ENCODE measurements at regions not wholly inside any gene's neighbourhood (a gene's known extent, or its start where the extent isn't known, plus 50 kb on each side); places are given as distances from the start of the nearest gene placed in this dataset.

DNA sequence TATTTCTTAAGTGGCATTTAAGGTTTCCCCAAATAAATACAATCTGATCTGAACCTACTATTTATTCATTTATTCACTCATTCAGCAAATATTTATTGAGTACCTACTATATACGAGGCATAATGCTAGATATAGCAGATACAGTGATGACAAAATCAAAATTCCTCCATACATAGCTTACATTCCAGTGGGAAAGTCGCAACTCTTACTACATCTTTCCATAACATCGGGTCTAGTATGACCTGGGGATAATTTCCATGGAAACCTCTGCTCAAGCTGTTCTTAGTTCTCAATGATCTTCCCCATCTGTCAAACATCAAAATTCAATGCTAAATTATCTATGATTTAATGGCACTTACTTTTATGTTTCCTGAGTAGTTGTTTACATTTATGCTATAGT, 70.8 kb upstream of the PRKACB start:
- intact Hi-C loops (cut with DNase I) = loop anchor here (10.0 kb wide), 1 partner anchor 78 kb away; the partner anchor contains the start of gene TTLL7
- Histone ChIP-seq H3K27me3 (replicated peaks; ENCODE audit: insufficient read depth) (no peaks in the 10 kb centered on the region), H3K9me3 (no peaks in the 10 kb centered on the region), H3K4me1 (replicated peaks) (no peaks in the 10 kb centered on the region), H3K4me3 (no peak overlapping the region), H3K27ac (no peak overlapping the region), H3K36me3 (no peaks in the 10 kb centered on the region)
- WGBS = 80% methylated on average over 3 of the region's 3 CpGs
- TF ChIP-seq, protein P1, sequence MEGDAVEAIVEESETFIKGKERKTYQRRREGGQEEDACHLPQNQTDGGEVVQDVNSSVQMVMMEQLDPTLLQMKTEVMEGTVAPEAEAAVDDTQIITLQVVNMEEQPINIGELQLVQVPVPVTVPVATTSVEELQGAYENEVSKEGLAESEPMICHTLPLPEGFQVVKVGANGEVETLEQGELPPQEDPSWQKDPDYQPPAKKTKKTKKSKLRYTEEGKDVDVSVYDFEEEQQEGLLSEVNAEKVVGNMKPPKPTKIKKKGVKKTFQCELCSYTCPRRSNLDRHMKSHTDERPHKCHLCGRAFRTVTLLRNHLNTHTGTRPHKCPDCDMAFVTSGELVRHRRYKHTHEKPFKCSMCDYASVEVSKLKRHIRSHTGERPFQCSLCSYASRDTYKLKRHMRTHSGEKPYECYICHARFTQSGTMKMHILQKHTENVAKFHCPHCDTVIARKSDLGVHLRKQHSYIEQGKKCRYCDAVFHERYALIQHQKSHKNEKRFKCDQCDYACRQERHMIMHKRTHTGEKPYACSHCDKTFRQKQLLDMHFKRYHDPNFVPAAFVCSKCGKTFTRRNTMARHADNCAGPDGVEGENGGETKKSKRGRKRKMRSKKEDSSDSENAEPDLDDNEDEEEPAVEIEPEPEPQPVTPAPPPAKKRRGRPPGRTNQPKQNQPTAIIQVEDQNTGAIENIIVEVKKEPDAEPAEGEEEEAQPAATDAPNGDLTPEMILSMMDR (IDR thresholded peaks at IDR 0.05) = no peak
- TF ChIP-seq POLR2AphosphoS5 (IDR thresholded peaks at IDR 0.05) = no peak
- no peak for TF ChIP-seq POLR2A (IDR thresholded peaks at IDR 0.05)
- no peak for DNase-seq (ENCODE audit: low spot score)

DNA sequence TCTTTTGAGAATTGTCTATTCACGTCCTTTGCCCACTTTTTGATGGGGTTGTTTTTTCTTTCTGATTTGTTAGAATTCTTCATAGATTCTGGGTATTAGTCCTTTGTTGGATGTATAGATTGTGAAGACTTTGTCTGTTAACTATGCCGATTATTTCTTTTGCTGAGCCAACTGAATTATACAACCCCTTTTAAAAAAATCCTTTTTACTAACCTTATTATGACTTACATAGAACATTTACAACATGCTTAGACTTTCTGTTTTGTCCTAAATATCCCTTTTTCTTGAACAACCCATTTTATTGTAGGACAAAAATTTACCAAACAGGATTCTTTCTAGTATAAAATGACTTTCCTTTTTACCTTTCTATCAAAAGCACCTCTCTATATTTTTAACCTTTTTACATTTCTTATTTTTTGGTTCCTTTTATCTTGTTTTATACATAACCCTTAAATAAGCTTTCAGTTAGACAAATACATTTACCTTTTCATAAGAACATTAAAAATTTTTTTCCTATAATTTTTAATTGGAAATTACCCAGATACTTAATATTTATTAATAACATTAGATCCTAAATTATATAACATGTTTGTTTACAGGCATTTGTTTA, 70.4 kb upstream of the TTLL7 start:
- no peak overlapping the region for H3K4me3 ChIP-seq
- intact Hi-C loops (cut with DNase I) = no loop called here
- TF ChIP-seq, protein P1 (IDR thresholded peaks at IDR 0.05) = no peak
- H3K9me3 ChIP-seq = no peaks in the 10 kb centered on the region
- H3K36me3 ChIP-seq = no peaks in the 10 kb centered on the region
- no peak for DNase-seq (ENCODE audit: low spot score)
- H3K27me3 ChIP-seq (replicated peaks; ENCODE audit: insufficient read depth) = no peaks in the 10 kb centered on the region
- 96% methylated on average over 2 of the region's 2 CpGs for WGBS
- no peak overlapping the region for H3K27ac ChIP-seq
- H3K4me1 ChIP-seq (replicated peaks) = no peaks in the 10 kb centered on the region

DNA sequence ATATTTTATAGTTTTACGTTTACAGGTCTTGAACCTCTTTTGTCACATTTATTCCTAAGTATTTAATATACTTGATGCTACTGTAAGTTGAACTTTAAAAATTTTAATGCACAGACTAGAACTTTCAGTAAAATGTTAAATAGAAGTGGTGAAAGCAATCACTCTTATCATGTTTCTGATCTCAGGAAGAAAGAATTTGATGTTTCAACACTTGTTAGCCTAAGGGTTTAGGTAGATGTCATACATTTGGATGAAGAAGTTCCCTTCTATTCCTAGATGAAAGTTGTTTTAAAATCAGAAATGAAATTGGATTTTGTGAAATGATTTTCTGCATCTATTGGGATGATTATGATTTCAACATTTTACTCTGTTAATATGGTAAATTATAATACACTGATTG, 63.6 kb upstream of the TTLL7 start:
- 86% methylated on average over 1 of the region's 1 CpG for WGBS
- intact Hi-C loops (cut with DNase I) = no loop called here
- no peak overlapping the region for H3K27ac ChIP-seq
- DNase-seq (ENCODE audit: low spot score) = no peak
- TF ChIP-seq POLR2A (IDR thresholded peaks at IDR 0.05) (no peak), POLR2AphosphoS5 (IDR thresholded peaks at IDR 0.05) (no peak)
- TF ChIP-seq, protein P1 (IDR thresholded peaks at IDR 0.05) = no peak
- H3K9me3 ChIP-seq = no peaks in the 10 kb centered on the region
- H3K36me3 ChIP-seq = no peaks in the 10 kb centered on the region
- H3K4me3 ChIP-seq = no peak overlapping the region
- H3K4me1 ChIP-seq (replicated peaks) = no peaks in the 10 kb centered on the region
- H3K27me3 ChIP-seq (replicated peaks; ENCODE audit: insufficient read depth) = no peaks in the 10 kb centered on the region

DNA sequence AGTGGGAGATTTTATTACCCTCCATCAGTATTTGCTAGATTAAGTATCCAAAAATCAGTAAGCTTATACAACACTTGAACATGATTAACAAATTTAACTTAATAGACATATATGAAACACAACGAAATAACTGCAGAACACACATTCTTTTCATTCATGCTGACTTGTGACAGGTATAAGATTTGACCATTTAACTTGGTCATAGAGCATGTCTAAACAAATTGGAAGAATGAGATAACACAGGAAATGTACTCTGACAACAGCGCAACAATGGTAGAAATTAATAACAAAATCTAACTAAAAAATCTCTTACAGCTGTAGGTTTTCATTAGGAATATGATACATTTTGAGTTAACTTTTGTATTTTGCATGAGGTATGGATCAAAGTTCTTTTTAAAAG, 62.4 kb upstream of the TTLL7 start:
- H3K36me3 ChIP-seq = no peaks in the 10 kb centered on the region
- no peak overlapping the region for H3K27ac ChIP-seq
- no peaks in the 10 kb centered on the region for H3K27me3 ChIP-seq (replicated peaks; ENCODE audit: insufficient read depth)
- no peak for DNase-seq (ENCODE audit: low spot score)
- TF ChIP-seq POLR2A (IDR thresholded peaks at IDR 0.05) = no peak
- TF ChIP-seq, protein P1 (IDR thresholded peaks at IDR 0.05) = no peak
- TF ChIP-seq POLR2AphosphoS5 (IDR thresholded peaks at IDR 0.05) = no peak
- WGBS = 66% methylated on average over 2 of the region's 2 CpGs
- no peaks in the 10 kb centered on the region for H3K4me1 ChIP-seq (replicated peaks)
- H3K9me3 ChIP-seq = no peaks in the 10 kb centered on the region
- H3K4me3 ChIP-seq = no peak overlapping the region
- intact Hi-C loops (cut with DNase I) = no loop called here

DNA sequence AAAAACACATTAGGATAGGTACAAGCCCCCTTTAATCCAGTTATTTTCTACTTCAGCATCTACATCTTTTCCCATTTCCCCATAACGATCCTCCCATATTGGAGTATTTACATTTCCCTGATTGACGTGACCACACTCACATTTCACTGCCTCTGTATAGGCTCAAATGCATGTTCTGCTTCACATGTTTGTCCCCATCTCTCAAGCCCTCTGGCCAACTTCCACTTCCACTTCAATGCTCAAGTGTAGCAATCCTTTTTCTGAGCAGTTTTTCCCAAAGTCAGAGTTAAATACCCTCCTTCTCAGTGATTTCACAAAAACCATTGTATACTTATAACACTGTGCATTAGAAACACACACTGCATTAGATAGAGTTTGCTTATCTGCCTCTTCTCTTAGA, 61.8 kb upstream of the TTLL7 start:
- TF ChIP-seq, protein P1 (IDR thresholded peaks at IDR 0.05) = no peak
- TF ChIP-seq POLR2AphosphoS5 (IDR thresholded peaks at IDR 0.05) (no peak), POLR2A (IDR thresholded peaks at IDR 0.05) (no peak)
- H3K9me3 ChIP-seq = no peaks in the 10 kb centered on the region
- WGBS = 60% methylated on average over 2 of the region's 2 CpGs
- H3K27me3 ChIP-seq (replicated peaks; ENCODE audit: insufficient read depth) = no peaks in the 10 kb centered on the region
- no peak for DNase-seq (ENCODE audit: low spot score)
- intact Hi-C loops (cut with DNase I) = no loop called here
- no peaks in the 10 kb centered on the region for H3K4me1 ChIP-seq (replicated peaks)
- no peaks in the 10 kb centered on the region for H3K36me3 ChIP-seq
- H3K4me3 ChIP-seq = no peak overlapping the region
- H3K27ac ChIP-seq = no peak overlapping the region

Measured in prostate gland (tissue), 2 donors.